GM19240 (cell line): ENCODE measurements at regions not wholly inside any gene's neighbourhood (a gene's known extent, or its start where the extent isn't known, plus 50 kb on each side); places are given as distances from the start of the nearest gene placed in this dataset.

Source experiments
- DNase-seq: peaks from one replicate; pipeline ENCODE4 v3.0.0; 2011; ENCODE audit warnings: low spot score; ENCODE audit not compliant: insufficient read length

- DNase-seq: no peak
These were observed 187.2 kb downstream of the CENPW start for GRCh38 chr6:126526996-126527606.

- no peak for DNase-seq
These were observed 189.9 kb downstream of the CENPW start for GRCh38 chr6:126529637-126530362.

- DNase-seq: no peak
These were observed 190.9 kb downstream of the CENPW start for GRCh38 chr6:126530775-126531174.

GRCh38 chr6:126531286-126531685 is 191.4 kb downstream of the CENPW start:
- no peak for DNase-seq

- no peak for DNase-seq
These were observed 191.9 kb downstream of the CENPW start for GRCh38 chr6:126531840-126532239.

GRCh38 chr6:126534401-126534800 is 194.5 kb downstream of the CENPW start:
- no peak for DNase-seq

GRCh38 chr6:126535138-126535537 is 195.2 kb downstream of the CENPW start:
- DNase-seq: no peak

- DNase-seq: no peak
These were observed 195.7 kb downstream of the CENPW start for GRCh38 chr6:126535595-126535994.

GRCh38 chr6:126537061-126537816 is 197.3 kb downstream of the CENPW start:
- DNase-seq: no peak

- no peak for DNase-seq
These were observed 199.1 kb downstream of the CENPW start for GRCh38 chr6:126539022-126539421.

- no peak for DNase-seq
These were observed 200.2 kb downstream of the CENPW start for GRCh38 chr6:126540161-126540560.

- no peak for DNase-seq
These were observed 202.0 kb downstream of the CENPW start for GRCh38 chr6:126541806-126542491.

GRCh38 chr6:126546541-126547120 is 206.7 kb downstream of the CENPW start:
- no peak for DNase-seq

GRCh38 chr6:126548300-126548699 is 208.4 kb downstream of the CENPW start:
- DNase-seq: no peak

- no peak for DNase-seq
These were observed 210.4 kb downstream of the CENPW start for GRCh38 chr6:126550323-126550722.

GRCh38 chr6:126551832-126552231 is 211.9 kb downstream of the CENPW start:
- DNase-seq: no peak

GRCh38 chr6:126553854-126554253 is 213.9 kb downstream of the CENPW start:
- no peak for DNase-seq

GRCh38 chr6:126570507-126570906 is 230.6 kb downstream of the CENPW start:
- DNase-seq: no peak

- no peak for DNase-seq
These were observed 234.4 kb downstream of the CENPW start for GRCh38 chr6:126574301-126574700.

GRCh38 chr6:126581316-126581715 is 241.4 kb downstream of the CENPW start:
- DNase-seq: no peak

- no peak for DNase-seq
These were observed 260.5 kb downstream of the CENPW start for GRCh38 chr6:126600258-126600916.
